H1 (cell line): ENCODE measurements at regions not wholly inside any gene's neighbourhood (a gene's known extent, or its start where the extent isn't known, plus 50 kb on each side); places are given as distances from the start of the nearest gene placed in this dataset.

Experiments
- ASH2L ChIP-seq: fragments of 200-600, 300-600 bp; sonication (generic); IDR thresholded peaks from one replicate; pipeline ENCODE4 v1.7.1; 2017; ENCODE audit warnings: low read length
- BACH1 ChIP-seq: IDR thresholded peaks from 2 replicates; pipeline ENCODE4 v1.6.1; 2012; ENCODE audit warnings: low read length, improper control_type of control experiment
- EP300 ChIP-seq, 2 experiments: IDR thresholded peaks; 1 replicate in 1 of 2; 2 replicates in 1 of 2; pipeline ENCODE4 v1.6.1; 2011 to 2012; ENCODE audit warnings: low read depth in 2 of 2, low read length in 2 of 2, mild to moderate bottlenecking in 2 of 2, borderline replicate concordance in 1 of 2, inconsistent platforms in 1 of 2, moderate library complexity in 1 of 2
- NANOG ChIP-seq: IDR thresholded peaks from 2 replicates; pipeline ENCODE4 v1.6.1; 2011; ENCODE audit warnings: low read length, low read depth, mild to moderate bottlenecking, inconsistent platforms; ENCODE audit not compliant: insufficient read depth, poor library complexity, severe bottlenecking
- PHF8 ChIP-seq: fragments of 200-600 bp; sonication (generic); conservative IDR thresholded peaks from 2 replicates; pipeline ENCODE4 v1.7.1; 2012; ENCODE audit warnings: low read depth, mild to moderate bottlenecking, inconsistent platforms, low read length, moderate library complexity
- SIRT6 ChIP-seq: IDR thresholded peaks from one replicate; pipeline ENCODE4 v1.7.1; 2012; ENCODE audit warnings: low read length, inconsistent platforms
- SUZ12 ChIP-seq: fragments of 200-600 bp; sonication (generic); IDR thresholded peaks from 2 replicates; pipeline ENCODE4 v1.6.1; 2012; ENCODE audit warnings: mild to moderate bottlenecking, inconsistent platforms, low read length, moderate library complexity, mixed read lengths
- TF ChIP-seq, protein P1 (sequence below): fragments of 300-600 bp; sonication (generic); IDR thresholded peaks from 2 replicates; pipeline ENCODE4 v1.7.1; 2012; ENCODE audit warnings: low read length, moderate library complexity, mild to moderate bottlenecking, inconsistent platforms; ENCODE audit not compliant: insufficient replicate concordance
- TF ChIP-seq, protein P2 (sequence below): IDR thresholded peaks from 2 replicates; pipeline ENCODE4 v1.6.1; 2012; ENCODE audit warnings: low read length, inconsistent platforms

DNA sequence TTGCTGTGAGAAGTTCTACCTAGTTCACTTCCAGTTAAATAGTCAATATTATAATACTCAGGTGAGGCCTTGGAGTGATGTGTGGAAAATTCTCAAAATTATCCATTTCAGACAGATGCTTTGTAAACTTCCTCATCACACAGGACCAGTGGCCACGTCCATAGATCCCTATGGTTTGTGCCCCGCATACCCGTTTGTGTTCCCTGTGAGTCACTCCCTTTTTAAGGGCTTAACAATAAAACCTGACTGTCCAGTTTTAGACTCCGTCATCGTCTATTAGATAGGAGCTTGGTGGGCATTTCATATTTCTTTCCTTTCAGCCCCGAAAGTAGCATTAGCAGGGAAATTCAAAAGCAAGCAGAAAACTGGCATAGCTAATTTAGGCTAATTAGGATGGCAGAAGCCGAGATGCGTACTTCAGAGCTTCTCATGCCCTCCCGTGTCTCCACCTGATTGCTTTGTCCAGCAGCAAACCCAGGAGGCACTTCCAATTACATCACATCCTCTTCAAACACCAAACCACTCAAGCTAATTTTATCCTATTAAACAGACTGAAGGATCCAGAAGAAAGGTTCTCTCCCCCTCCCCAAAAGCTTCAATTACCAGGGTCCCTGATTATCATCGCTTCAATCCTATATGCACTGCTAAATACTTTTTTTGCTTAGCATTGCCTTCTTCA lies 186.6 kb upstream of the OTX2 start (continued):
- TF ChIP-seq, protein P1, sequence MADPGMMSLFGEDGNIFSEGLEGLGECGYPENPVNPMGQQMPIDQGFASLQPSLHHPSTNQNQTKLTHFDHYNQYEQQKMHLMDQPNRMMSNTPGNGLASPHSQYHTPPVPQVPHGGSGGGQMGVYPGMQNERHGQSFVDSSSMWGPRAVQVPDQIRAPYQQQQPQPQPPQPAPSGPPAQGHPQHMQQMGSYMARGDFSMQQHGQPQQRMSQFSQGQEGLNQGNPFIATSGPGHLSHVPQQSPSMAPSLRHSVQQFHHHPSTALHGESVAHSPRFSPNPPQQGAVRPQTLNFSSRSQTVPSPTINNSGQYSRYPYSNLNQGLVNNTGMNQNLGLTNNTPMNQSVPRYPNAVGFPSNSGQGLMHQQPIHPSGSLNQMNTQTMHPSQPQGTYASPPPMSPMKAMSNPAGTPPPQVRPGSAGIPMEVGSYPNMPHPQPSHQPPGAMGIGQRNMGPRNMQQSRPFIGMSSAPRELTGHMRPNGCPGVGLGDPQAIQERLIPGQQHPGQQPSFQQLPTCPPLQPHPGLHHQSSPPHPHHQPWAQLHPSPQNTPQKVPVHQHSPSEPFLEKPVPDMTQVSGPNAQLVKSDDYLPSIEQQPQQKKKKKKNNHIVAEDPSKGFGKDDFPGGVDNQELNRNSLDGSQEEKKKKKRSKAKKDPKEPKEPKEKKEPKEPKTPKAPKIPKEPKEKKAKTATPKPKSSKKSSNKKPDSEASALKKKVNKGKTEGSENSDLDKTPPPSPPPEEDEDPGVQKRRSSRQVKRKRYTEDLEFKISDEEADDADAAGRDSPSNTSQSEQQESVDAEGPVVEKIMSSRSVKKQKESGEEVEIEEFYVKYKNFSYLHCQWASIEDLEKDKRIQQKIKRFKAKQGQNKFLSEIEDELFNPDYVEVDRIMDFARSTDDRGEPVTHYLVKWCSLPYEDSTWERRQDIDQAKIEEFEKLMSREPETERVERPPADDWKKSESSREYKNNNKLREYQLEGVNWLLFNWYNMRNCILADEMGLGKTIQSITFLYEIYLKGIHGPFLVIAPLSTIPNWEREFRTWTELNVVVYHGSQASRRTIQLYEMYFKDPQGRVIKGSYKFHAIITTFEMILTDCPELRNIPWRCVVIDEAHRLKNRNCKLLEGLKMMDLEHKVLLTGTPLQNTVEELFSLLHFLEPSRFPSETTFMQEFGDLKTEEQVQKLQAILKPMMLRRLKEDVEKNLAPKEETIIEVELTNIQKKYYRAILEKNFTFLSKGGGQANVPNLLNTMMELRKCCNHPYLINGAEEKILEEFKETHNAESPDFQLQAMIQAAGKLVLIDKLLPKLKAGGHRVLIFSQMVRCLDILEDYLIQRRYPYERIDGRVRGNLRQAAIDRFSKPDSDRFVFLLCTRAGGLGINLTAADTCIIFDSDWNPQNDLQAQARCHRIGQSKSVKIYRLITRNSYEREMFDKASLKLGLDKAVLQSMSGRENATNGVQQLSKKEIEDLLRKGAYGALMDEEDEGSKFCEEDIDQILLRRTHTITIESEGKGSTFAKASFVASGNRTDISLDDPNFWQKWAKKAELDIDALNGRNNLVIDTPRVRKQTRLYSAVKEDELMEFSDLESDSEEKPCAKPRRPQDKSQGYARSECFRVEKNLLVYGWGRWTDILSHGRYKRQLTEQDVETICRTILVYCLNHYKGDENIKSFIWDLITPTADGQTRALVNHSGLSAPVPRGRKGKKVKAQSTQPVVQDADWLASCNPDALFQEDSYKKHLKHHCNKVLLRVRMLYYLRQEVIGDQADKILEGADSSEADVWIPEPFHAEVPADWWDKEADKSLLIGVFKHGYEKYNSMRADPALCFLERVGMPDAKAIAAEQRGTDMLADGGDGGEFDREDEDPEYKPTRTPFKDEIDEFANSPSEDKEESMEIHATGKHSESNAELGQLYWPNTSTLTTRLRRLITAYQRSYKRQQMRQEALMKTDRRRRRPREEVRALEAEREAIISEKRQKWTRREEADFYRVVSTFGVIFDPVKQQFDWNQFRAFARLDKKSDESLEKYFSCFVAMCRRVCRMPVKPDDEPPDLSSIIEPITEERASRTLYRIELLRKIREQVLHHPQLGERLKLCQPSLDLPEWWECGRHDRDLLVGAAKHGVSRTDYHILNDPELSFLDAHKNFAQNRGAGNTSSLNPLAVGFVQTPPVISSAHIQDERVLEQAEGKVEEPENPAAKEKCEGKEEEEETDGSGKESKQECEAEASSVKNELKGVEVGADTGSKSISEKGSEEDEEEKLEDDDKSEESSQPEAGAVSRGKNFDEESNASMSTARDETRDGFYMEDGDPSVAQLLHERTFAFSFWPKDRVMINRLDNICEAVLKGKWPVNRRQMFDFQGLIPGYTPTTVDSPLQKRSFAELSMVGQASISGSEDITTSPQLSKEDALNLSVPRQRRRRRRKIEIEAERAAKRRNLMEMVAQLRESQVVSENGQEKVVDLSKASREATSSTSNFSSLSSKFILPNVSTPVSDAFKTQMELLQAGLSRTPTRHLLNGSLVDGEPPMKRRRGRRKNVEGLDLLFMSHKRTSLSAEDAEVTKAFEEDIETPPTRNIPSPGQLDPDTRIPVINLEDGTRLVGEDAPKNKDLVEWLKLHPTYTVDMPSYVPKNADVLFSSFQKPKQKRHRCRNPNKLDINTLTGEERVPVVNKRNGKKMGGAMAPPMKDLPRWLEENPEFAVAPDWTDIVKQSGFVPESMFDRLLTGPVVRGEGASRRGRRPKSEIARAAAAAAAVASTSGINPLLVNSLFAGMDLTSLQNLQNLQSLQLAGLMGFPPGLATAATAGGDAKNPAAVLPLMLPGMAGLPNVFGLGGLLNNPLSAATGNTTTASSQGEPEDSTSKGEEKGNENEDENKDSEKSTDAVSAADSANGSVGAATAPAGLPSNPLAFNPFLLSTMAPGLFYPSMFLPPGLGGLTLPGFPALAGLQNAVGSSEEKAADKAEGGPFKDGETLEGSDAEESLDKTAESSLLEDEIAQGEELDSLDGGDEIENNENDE: no peak
- TF ChIP-seq EP300 (IDR thresholded peaks at IDR 0.05; ENCODE audit: borderline replicate concordance in 1 of 2, low read depth in 2 of 2, low read length in 2 of 2): no peak
- no peak for TF ChIP-seq SUZ12
- no peak for TF ChIP-seq BACH1
- no peak for TF ChIP-seq PHF8
- TF ChIP-seq NANOG: no peak
- TF ChIP-seq, protein P2, sequence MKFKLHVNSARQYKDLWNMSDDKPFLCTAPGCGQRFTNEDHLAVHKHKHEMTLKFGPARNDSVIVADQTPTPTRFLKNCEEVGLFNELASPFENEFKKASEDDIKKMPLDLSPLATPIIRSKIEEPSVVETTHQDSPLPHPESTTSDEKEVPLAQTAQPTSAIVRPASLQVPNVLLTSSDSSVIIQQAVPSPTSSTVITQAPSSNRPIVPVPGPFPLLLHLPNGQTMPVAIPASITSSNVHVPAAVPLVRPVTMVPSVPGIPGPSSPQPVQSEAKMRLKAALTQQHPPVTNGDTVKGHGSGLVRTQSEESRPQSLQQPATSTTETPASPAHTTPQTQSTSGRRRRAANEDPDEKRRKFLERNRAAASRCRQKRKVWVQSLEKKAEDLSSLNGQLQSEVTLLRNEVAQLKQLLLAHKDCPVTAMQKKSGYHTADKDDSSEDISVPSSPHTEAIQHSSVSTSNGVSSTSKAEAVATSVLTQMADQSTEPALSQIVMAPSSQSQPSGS: no peak
- TF ChIP-seq SIRT6: no peak
- no peak for TF ChIP-seq ASH2L
